Tibial artery (tissue), 4 donors: ENCODE measurements at regions not wholly inside any gene's neighbourhood (a gene's known extent, or its start where the extent isn't known, plus 50 kb on each side); places are given as distances from the start of the nearest gene placed in this dataset.
"Not testable (repeated sequence)": the region's sequence is repeated elsewhere in the genome, so short reads cannot be mapped to it uniquely, and the experiment has no call there.

Experiments
- DNase-seq, 2 donors: peaks; one replicate each; pipeline ENCODE4 v3.0.0-alpha.2; 2019
- H3K27ac ChIP-seq, 2 donors: fragments of 200-600 bp; sonication (generic) in 1 of 2; 1 replicate in 1 of 2; 2 replicates in 1 of 2; pipeline ENCODE4 v1.5.1; 2018 to 2019; ENCODE audit warnings: mild to moderate bottlenecking in 1 of 2
- H3K27me3 ChIP-seq, 2 donors: fragments of 200-600 bp; sonication (generic) in 1 of 2; one replicate each; pipeline versions ENCODE4 v1.5.1 to v1.6.0; 2016 to 2019
- H3K36me3 ChIP-seq, 3 donors: fragments of 200-600 bp; sonication (generic) in 2 of 3; one replicate each; pipeline ENCODE4 v1.5.1; 2016 to 2019; ENCODE audit warnings: mild to moderate bottlenecking in 2 of 3
- H3K4me1 ChIP-seq, 4 donors: fragments of 200-600 bp; sonication (generic) in 2 of 4; 1 replicate in 3 of 4; 2 replicates in 1 of 4; pipeline ENCODE4 v1.5.1; 2016 to 2019
- H3K4me3 ChIP-seq, 2 donors: fragments of 200-600 bp; sonication (generic) in 1 of 2; 1 replicate in 1 of 2; 2 replicates in 1 of 2; pipeline ENCODE4 v1.5.1; 2018 to 2019; ENCODE audit warnings: mild to moderate bottlenecking in 2 of 2
- H3K9me3 ChIP-seq, 3 donors: fragments of 200-600 bp; sonication (generic) in 1 of 3; one replicate each; pipeline ENCODE4 v1.5.1; 2016 to 2019
- CTCF ChIP-seq, 2 experiments: fragments of 200-600 bp in 1 of 2; fragments of 450-650 bp in 1 of 2; IDR thresholded peaks; one replicate each; pipeline ENCODE4 v1.5.1; 2017 to 2019; ENCODE audit warnings: antibody characterized with exemption in 2 of 2, mild to moderate bottlenecking in 1 of 2, moderate library complexity in 1 of 2
- intact Hi-C: fragments of 100-400 bp; cut with DNase I; formaldehyde crosslinking; loops from one replicate; pipeline ENCODE4 v1.15.0; 2023; ENCODE audit warnings: low total_unique reads

- Histone ChIP-seq H3K4me1 (no peaks in the 10 kb centered on the region), H3K27ac (no peak overlapping the region), H3K9me3 (no peaks in the 10 kb centered on the region), H3K27me3 (no peaks in the 10 kb centered on the region), H3K36me3 (no peaks in the 10 kb centered on the region), H3K4me3 (no peak overlapping the region)
- intact Hi-C loops, result no loop called here
- no peak for TF ChIP-seq CTCF (IDR thresholded peaks at IDR 0.05)
- no peak for DNase-seq
These were observed 74.2 kb downstream of the APOBEC1 start for GRCh38 chr12:7591531-7591930.

GRCh38 chr12:7590085-7590484 is 75.6 kb downstream of the APOBEC1 start:
- H3K27me3 ChIP-seq, result not testable (repeated sequence)

GRCh38 chr12:7588742-7589329 is 76.9 kb downstream of the APOBEC1 start:
- H3K36me3 ChIP-seq, H3K27ac ChIP-seq, H3K9me3 ChIP-seq, intact Hi-C loops, H3K4me3 ChIP-seq, H3K4me1 ChIP-seq, H3K27me3 ChIP-seq: not testable (repeated sequence)
- peak in 1 of 2 donors; percentile 71 for DNase-seq
- peak; percentile 29 to 33 for TF ChIP-seq CTCF (IDR thresholded peaks at IDR 0.05)

More at GRCh38 chr12:7590085-7590484, 75.6 kb downstream of the APOBEC1 start:
- peak in 1 of 2 donors; percentile 51 for DNase-seq
- H3K4me1 ChIP-seq, H3K27ac ChIP-seq, intact Hi-C loops, H3K9me3 ChIP-seq, H3K36me3 ChIP-seq, H3K4me3 ChIP-seq: not testable (repeated sequence)

GRCh38 chr12:7584137-7584536 is 80.6 kb upstream of the CD163 start:
- H3K4me1 ChIP-seq, intact Hi-C loops, H3K27ac ChIP-seq, DNase-seq, H3K36me3 ChIP-seq, H3K27me3 ChIP-seq, H3K4me3 ChIP-seq, H3K9me3 ChIP-seq: not testable (repeated sequence)

- Histone ChIP-seq H3K9me3 (no peaks in the 10 kb centered on the region), H3K36me3 (no peaks in the 10 kb centered on the region), H3K4me3 (no peak overlapping the region), H3K4me1 (no peaks in the 10 kb centered on the region), H3K27me3 (no peaks in the 10 kb centered on the region), H3K27ac (no peak overlapping the region)
- intact Hi-C loops, result loop anchor here (1.0 kb wide), 1 partner anchor 14 kb away; no protein-coding TSS in a partner anchor
- no peak for DNase-seq
- TF ChIP-seq CTCF (IDR thresholded peaks at IDR 0.05), result no peak
These were observed 79.9 kb upstream of the CD163 start for GRCh38 chr12:7583471-7583870.

- no peaks in the 10 kb centered on the region for H3K9me3 ChIP-seq
- intact Hi-C loops, result loop anchor here (1.0 kb wide), 1 partner anchor 13 kb away; no protein-coding TSS in a partner anchor
- no peak overlapping the region for H3K27ac ChIP-seq
- no peaks in the 10 kb centered on the region for H3K27me3 ChIP-seq
- no peaks in the 10 kb centered on the region for H3K36me3 ChIP-seq
- no peak overlapping the region for H3K4me3 ChIP-seq
- no peak for DNase-seq
- no peak for TF ChIP-seq CTCF (IDR thresholded peaks at IDR 0.05)
- H3K4me1 ChIP-seq, result no peaks in the 10 kb centered on the region
These were observed 79.2 kb upstream of the CD163 start for GRCh38 chr12:7582796-7583195.

GRCh38 chr12:7581625-7582024 is 78.0 kb upstream of the CD163 start:
- Histone ChIP-seq H3K9me3 (no peaks in the 10 kb centered on the region), H3K4me1 (no peaks in the 10 kb centered on the region), H3K27ac (no peak overlapping the region), H3K36me3 (no peaks in the 10 kb centered on the region), H3K4me3 (no peak overlapping the region), H3K27me3 (no peaks in the 10 kb centered on the region)
- DNase-seq, result no peak
- no peak for TF ChIP-seq CTCF (IDR thresholded peaks at IDR 0.05)
- intact Hi-C loops, result no loop called here
